ENCODE measurements at regions not wholly inside any gene's neighbourhood (a gene's known extent, or its start where the extent isn't known, plus 50 kb on each side); places are given as distances from the start of the nearest gene placed in this dataset.

DNA sequence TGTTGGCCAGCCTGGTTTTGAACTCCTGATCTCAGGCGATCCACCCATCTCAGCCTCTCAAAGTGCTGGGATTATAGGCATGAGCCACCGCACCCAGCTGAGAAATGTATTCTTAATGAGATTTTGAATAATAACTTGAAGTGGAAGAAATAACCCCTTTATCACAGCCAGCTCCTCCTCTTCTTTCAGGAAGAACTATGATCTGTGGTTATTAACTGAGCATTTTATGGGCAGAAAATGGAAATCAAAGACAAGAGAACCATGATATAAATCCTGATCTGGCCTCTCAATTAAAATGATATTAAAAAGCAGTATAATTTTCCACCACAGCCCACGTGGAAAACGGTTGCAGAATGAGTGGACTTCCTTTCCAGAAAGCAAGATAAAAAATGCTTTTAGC is 206.6 kb downstream of the PRELID2 start:
- TF ChIP-seq, protein P1, sequence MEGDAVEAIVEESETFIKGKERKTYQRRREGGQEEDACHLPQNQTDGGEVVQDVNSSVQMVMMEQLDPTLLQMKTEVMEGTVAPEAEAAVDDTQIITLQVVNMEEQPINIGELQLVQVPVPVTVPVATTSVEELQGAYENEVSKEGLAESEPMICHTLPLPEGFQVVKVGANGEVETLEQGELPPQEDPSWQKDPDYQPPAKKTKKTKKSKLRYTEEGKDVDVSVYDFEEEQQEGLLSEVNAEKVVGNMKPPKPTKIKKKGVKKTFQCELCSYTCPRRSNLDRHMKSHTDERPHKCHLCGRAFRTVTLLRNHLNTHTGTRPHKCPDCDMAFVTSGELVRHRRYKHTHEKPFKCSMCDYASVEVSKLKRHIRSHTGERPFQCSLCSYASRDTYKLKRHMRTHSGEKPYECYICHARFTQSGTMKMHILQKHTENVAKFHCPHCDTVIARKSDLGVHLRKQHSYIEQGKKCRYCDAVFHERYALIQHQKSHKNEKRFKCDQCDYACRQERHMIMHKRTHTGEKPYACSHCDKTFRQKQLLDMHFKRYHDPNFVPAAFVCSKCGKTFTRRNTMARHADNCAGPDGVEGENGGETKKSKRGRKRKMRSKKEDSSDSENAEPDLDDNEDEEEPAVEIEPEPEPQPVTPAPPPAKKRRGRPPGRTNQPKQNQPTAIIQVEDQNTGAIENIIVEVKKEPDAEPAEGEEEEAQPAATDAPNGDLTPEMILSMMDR (IDR thresholded peaks at IDR 0.05) = no peak
- no peak for TF ChIP-seq ZFX (IDR thresholded peaks at IDR 0.05; ENCODE audit: borderline replicate concordance)

Measured in 22Rv1 (cell line).